Mesenchymal stem cell (in vitro differentiated cells and primary cell): ENCODE measurements at regions not wholly inside any gene's neighbourhood (a gene's known extent, or its start where the extent isn't known, plus 50 kb on each side); places are given as distances from the start of the nearest gene placed in this dataset.
"Not testable (repeated sequence)": the region's sequence is repeated elsewhere in the genome, so short reads cannot be mapped to it uniquely, and the experiment has no call there.

ENCODE experiments used
- DNase-seq: peaks from one replicate; pipeline ENCODE4 v3.0.0-alpha.2; 2013
- H2AFZ ChIP-seq: one replicate; pipeline ENCODE4 v1.6.1; 2013; ENCODE audit warnings: low read depth, mild to moderate bottlenecking, control low read depth, inconsistent platforms, low read length, moderate library complexity
- H2AK5ac ChIP-seq: 2 replicates; pipeline ENCODE4 v1.6.1; 2013; ENCODE audit warnings: low read length, moderate library complexity, mild to moderate bottlenecking, inconsistent platforms; ENCODE audit not compliant: severe bottlenecking
- H2BK120ac ChIP-seq: one replicate; pipeline ENCODE4 v1.6.1; 2013; ENCODE audit warnings: low read depth, mild to moderate bottlenecking, inconsistent platforms, low read length, moderate library complexity
- H2BK12ac ChIP-seq, 2 experiments: one replicate each; pipeline ENCODE4 v1.6.1; 2013; ENCODE audit warnings: inconsistent platforms in 2 of 2, low read length in 2 of 2, mild to moderate bottlenecking in 2 of 2, moderate library complexity in 2 of 2, control low read depth in 1 of 2
- H2BK15ac ChIP-seq: one replicate; pipeline ENCODE4 v1.6.1; 2013; ENCODE audit warnings: mild to moderate bottlenecking, low read depth, inconsistent platforms; ENCODE audit not compliant: poor library complexity, severe bottlenecking
- H2BK5ac ChIP-seq: 2 replicates; pipeline ENCODE4 v1.6.1; 2013; ENCODE audit warnings: low read depth, mild to moderate bottlenecking, low read length, control low read depth, inconsistent platforms; ENCODE audit not compliant: poor library complexity, severe bottlenecking
- H3K14ac ChIP-seq, 2 experiments: one replicate each; pipeline ENCODE4 v1.6.1; 2013; ENCODE audit warnings: inconsistent platforms in 2 of 2, low read length in 2 of 2, control low read depth in 1 of 2, mild to moderate bottlenecking in 1 of 2, moderate library complexity in 1 of 2
- H3K18ac ChIP-seq, 2 experiments: one replicate each; pipeline ENCODE4 v1.6.1; 2013; ENCODE audit warnings: inconsistent platforms in 2 of 2, low read length in 2 of 2, control low read depth in 1 of 2, low read depth in 1 of 2, mild to moderate bottlenecking in 1 of 2
- H3K23ac ChIP-seq, 2 experiments: one replicate each; pipeline ENCODE4 v1.6.1; 2013; ENCODE audit warnings: inconsistent platforms in 2 of 2, low read length in 2 of 2, mild to moderate bottlenecking in 2 of 2, moderate library complexity in 2 of 2, control low read depth in 1 of 2
- H3K27ac ChIP-seq: 2 replicates; pipeline ENCODE4 v1.5.1; 2013; ENCODE audit warnings: mild to moderate bottlenecking, moderate library complexity, low read length, control low read depth, inconsistent platforms; ENCODE audit not compliant: poor library complexity, severe bottlenecking
- H3K27me3 ChIP-seq, 2 experiments: 2 replicates each; pipeline versions ENCODE4 v1.6.1 to v1.7.0; 2013; ENCODE audit warnings: low read length in 2 of 2, mild to moderate bottlenecking in 2 of 2, moderate library complexity in 2 of 2, control low read depth in 1 of 2, inconsistent platforms in 1 of 2; ENCODE audit not compliant: control insufficient read depth in 1 of 2, insufficient read depth in 1 of 2
- H3K36me3 ChIP-seq, 2 experiments: 2 replicates each; pipeline versions ENCODE4 v1.6.1 to v1.7.0; 2013; ENCODE audit warnings: low read length in 2 of 2, control low read depth in 1 of 2, inconsistent platforms in 1 of 2, low read depth in 1 of 2, mild to moderate bottlenecking in 1 of 2; ENCODE audit not compliant: insufficient read depth in 2 of 2, control insufficient read depth in 1 of 2
- H3K4ac ChIP-seq, 2 experiments: one replicate each; pipeline ENCODE4 v1.6.1; 2013; ENCODE audit warnings: inconsistent platforms in 2 of 2, low read length in 2 of 2, mild to moderate bottlenecking in 2 of 2, moderate library complexity in 2 of 2, control low read depth in 1 of 2, low read depth in 1 of 2
- H3K4me1 ChIP-seq: 2 replicates; pipeline ENCODE4 v1.6.1; 2013; ENCODE audit warnings: low read depth, low read length, control low read depth; ENCODE audit not compliant: control insufficient read depth, insufficient read depth
- H3K4me2 ChIP-seq: 2 replicates; pipeline ENCODE4 v1.6.1; 2013; ENCODE audit warnings: low read length, mild to moderate bottlenecking, inconsistent platforms; ENCODE audit not compliant: poor library complexity, severe bottlenecking
- H3K4me3 ChIP-seq, 2 experiments: 2 replicates each; pipeline versions ENCODE4 v1.5.1 to v1.7.0; 2013; ENCODE audit warnings: low read length in 2 of 2, mild to moderate bottlenecking in 2 of 2, control low read depth in 1 of 2, low read depth in 1 of 2; ENCODE audit not compliant: insufficient read depth in 1 of 2
- H3K79me1 ChIP-seq: replicated peaks from 2 replicates; pipeline ENCODE4 v1.6.1; 2013; ENCODE audit warnings: mild to moderate bottlenecking, control low read depth, low read length, inconsistent platforms; ENCODE audit not compliant: poor library complexity, severe bottlenecking
- H3K9ac ChIP-seq: 2 replicates; pipeline ENCODE4 v1.7.0; 2013; ENCODE audit warnings: mild to moderate bottlenecking, low read length, moderate library complexity
- H3K9me3 ChIP-seq: 2 replicates; pipeline ENCODE4 v1.7.0; 2013; ENCODE audit warnings: mild to moderate bottlenecking, low read length; ENCODE audit not compliant: control insufficient read depth
- H4K8ac ChIP-seq: one replicate; pipeline ENCODE4 v1.6.1; 2013; ENCODE audit warnings: inconsistent platforms, mild to moderate bottlenecking, low read length, moderate library complexity
- H4K91ac ChIP-seq: one replicate; pipeline ENCODE4 v1.6.1; 2013; ENCODE audit warnings: mild to moderate bottlenecking, low read length, inconsistent platforms
- WGBS: methylation state at CpG from one replicate; pipeline ENCODE4 v1.1.7; 2013; ENCODE audit warnings: mixed read lengths; 5-methylcytosine and 5-hydroxymethylcytosine counted together

DNA sequence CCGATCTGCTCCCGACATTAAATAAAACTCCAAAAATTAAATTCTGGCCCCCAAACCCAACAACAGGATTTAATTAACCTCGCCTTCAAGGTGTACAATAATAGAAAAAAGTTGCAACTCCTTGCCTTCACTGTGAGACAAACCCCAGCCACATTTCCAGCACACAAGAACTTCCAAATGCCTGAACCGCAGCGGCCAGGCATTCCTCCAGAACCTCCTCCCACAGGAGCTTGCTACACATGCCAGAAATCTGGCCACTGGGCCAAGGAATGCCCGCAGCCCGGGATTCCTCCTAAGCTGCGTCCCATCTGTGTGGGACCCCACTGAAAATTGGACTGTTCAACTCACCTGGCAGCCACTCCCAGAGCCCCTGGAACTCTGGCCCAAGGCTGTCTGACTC lies 88.2 kb upstream of the TRIB2 start:
- H3K4me3 ChIP-seq, H3K4me1 ChIP-seq, H3K14ac ChIP-seq, H4K91ac ChIP-seq, H3K79me1 ChIP-seq, H3K4me2 ChIP-seq, H2AK5ac ChIP-seq, H3K36me3 ChIP-seq, DNase-seq, H3K23ac ChIP-seq, H3K9me3 ChIP-seq, H2AFZ ChIP-seq, H2BK120ac ChIP-seq, H2BK15ac ChIP-seq, H2BK5ac ChIP-seq, H2BK12ac ChIP-seq, H3K27ac ChIP-seq, H3K9ac ChIP-seq, H3K18ac ChIP-seq, H4K8ac ChIP-seq, H3K4ac ChIP-seq: not testable (repeated sequence)
- WGBS = 90% methylated on average over 5 of the region's 8 CpGs
- peaks cover 0 to 14% of the 10 kb centered on the region in 2 experiments for H3K27me3 ChIP-seq

GRCh38 chr2:12636837-12637581 lies 79.7 kb upstream of the TRIB2 start:
- 73% methylated on average over 1 of the region's 1 CpG for WGBS
- Histone ChIP-seq H3K79me1 (no peaks in the 10 kb centered on the region), H2AK5ac (no peak overlapping the region), H3K14ac (no peak overlapping the region), H3K23ac (no peak overlapping the region), H2BK120ac (no peak overlapping the region), H3K18ac (no peak overlapping the region), H3K27me3 (peaks cover 0 to 3% of the 10 kb centered on the region in 2 experiments), H3K4me3 (no peak overlapping the region), H4K91ac (no peak overlapping the region), H2AFZ (no peak overlapping the region), H3K9ac (peak overlapping the region; percentile 7), H2BK12ac (peak overlapping the region in 1 of 2 experiments; percentile 79), H3K4me2 (no peak overlapping the region), H2BK15ac (no peak overlapping the region), H3K27ac (no peak overlapping the region), H3K4ac (no peak overlapping the region), H3K36me3 (no peaks in the 10 kb centered on the region), H3K4me1 (no peaks in the 10 kb centered on the region), H4K8ac (no peak overlapping the region), H2BK5ac (no peak overlapping the region), H3K9me3 (no peaks in the 10 kb centered on the region)
- peak; percentile 66 for DNase-seq

DNA sequence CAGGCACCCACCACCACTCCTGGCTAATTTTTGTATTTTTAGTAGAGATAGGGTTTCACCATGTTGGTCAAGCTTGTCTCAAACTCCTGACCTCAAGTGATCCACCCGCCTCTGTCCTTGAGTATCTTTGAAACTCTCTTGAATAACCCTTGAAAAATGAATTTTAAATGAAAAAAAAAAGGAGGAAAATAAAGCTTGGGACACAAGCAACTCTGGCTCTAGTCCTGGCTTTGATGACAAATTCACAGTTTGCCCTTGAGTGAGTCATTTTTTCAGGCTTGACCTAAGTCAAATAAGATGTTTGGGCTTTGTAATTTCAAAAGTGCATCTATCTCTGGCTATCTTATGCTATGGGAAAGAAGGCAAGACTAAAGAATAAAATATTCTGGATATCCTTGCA lies 79.0 kb upstream of the TRIB2 start:
- peaks cover 0 to 7% of the 10 kb centered on the region in 2 experiments for H3K27me3 ChIP-seq
- no peak overlapping the region for H3K23ac ChIP-seq

DNA sequence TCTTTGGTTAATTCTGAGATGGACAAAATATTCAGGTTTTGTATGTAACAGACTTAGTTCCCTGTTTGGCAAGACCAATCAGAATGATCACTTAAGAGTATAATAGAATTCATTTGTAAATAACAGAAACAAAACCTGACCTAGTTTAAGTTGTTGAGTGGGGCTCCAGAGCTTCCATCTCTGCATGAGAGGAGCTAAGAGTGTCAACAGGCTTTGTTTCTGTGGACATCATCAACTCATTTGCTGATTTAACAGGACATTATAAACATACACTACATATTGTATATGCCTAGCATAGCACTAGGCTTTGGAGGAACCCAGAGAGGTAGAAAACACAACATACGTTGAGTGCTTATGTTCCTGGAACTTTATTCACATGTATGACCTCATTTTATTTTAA lies 75.3 kb upstream of the TRIB2 start:
- no peak overlapping the region for H4K91ac ChIP-seq
- no peaks in the 10 kb centered on the region for H3K36me3 ChIP-seq
- no peak overlapping the region for H3K4me3 ChIP-seq
- H3K79me1 ChIP-seq = no peaks in the 10 kb centered on the region
- H2BK12ac ChIP-seq = no peak overlapping the region
- H3K4me1 ChIP-seq = no peaks in the 10 kb centered on the region
- H2BK5ac ChIP-seq = no peak overlapping the region
- H3K27ac ChIP-seq = no peak overlapping the region
- 100% methylated on average over 1 of the region's 1 CpG for WGBS
- H3K9ac ChIP-seq = no peak overlapping the region
- H3K27me3 ChIP-seq = peaks cover 0 to 16% of the 10 kb centered on the region in 2 experiments
- H3K18ac ChIP-seq = no peak overlapping the region
- H3K9me3 ChIP-seq = no peaks in the 10 kb centered on the region
- H2BK120ac ChIP-seq = no peak overlapping the region
- H2BK15ac ChIP-seq = no peak overlapping the region
- DNase-seq = no peak
- no peak overlapping the region for H3K4me2 ChIP-seq
- H2AFZ ChIP-seq = no peak overlapping the region
- H3K14ac ChIP-seq = no peak overlapping the region
- no peak overlapping the region for H4K8ac ChIP-seq
- no peak overlapping the region for H2AK5ac ChIP-seq
- H3K4ac ChIP-seq = no peak overlapping the region
- no peak overlapping the region for H3K23ac ChIP-seq

More for the DNA sequence above, 79.0 kb upstream of the TRIB2 start:
- Histone ChIP-seq H3K18ac (no peak overlapping the region), H2AFZ (no peak overlapping the region), H3K9ac (no peak overlapping the region), H3K27ac (no peak overlapping the region), H3K36me3 (no peaks in the 10 kb centered on the region), H2BK5ac (no peak overlapping the region), H2BK120ac (no peak overlapping the region), H3K4me3 (no peak overlapping the region), H4K91ac (no peak overlapping the region), H2BK15ac (no peak overlapping the region), H3K4me2 (no peak overlapping the region), H2AK5ac (no peak overlapping the region), H3K79me1 (no peaks in the 10 kb centered on the region), H2BK12ac (no peak overlapping the region), H3K4me1 (no peaks in the 10 kb centered on the region), H3K9me3 (no peaks in the 10 kb centered on the region), H3K14ac (no peak overlapping the region), H4K8ac (no peak overlapping the region), H3K4ac (no peak overlapping the region)
- WGBS = no CpG with 5 or more reads among the region's 1 CpG
- peak; percentile 60 for DNase-seq
